GM12878 (cell line): ENCODE measurements at regions not wholly inside any gene's neighbourhood (a gene's known extent, or its start where the extent isn't known, plus 50 kb on each side); places are given as distances from the start of the nearest gene placed in this dataset.

Experiments
- ATAC-seq: fragments of 200-7000 bp; cut with Tn5 transposase; 3 replicates; pipeline ENCODE4 v1.9.1; 2020; ENCODE audit warnings: mild to moderate bottlenecking, moderate library complexity
- BruUV-seq: library from RNA; stranded (reverse); fragments of 400-500 nt; replicated peaks from 2 replicates; lab custom pipeline; 2021; lab: Mats Ljungman, UMichigan
- CTCF ChIA-PET: fragments of 300-600 bp; sonication (Branson Sonifier 250); formaldehyde crosslinking; extraction: SDS; loops from one replicate; lab custom pipeline; 2021; ENCODE audit warnings: inconsistent platforms; lab: Yijun Ruan, JAX
- POLR2A ChIA-PET: fragments of 350-600 bp; formaldehyde crosslinking; extraction: SDS; loops from one replicate; lab custom pipeline; 2021; ENCODE audit warnings: inconsistent platforms; lab: Charles Lee
- RAD21 ChIA-PET: fragments of 300-600 bp; sonication (Branson Sonifier 250); formaldehyde crosslinking; loops from one replicate; lab custom pipeline; 2023; ENCODE audit warnings: antibody characterized with exemption; ENCODE audit not compliant: unreplicated experiment; lab: Charles Lee
- SMC1A ChIA-PET: fragments of 300-600 bp; sonication (Branson Sonifier 250); formaldehyde crosslinking; loops from one replicate; lab custom pipeline; 2023; ENCODE audit not compliant: unreplicated experiment, uncharacterized antibody; lab: Charles Lee
- DNase-seq: peaks from one replicate; pipeline ENCODE4 v3.0.0-alpha.2; 2011; ENCODE audit warnings: low read depth, low spot score
- FAIRE-seq: peaks from 3 replicates; lab custom pipeline; 2011; peaks lifted over from hg19 to GRCh38; lab: Jason Lieb, UNC
- H2AFZ ChIP-seq: 2 replicates; pipeline ENCODE4 v1.6.0; 2011; ENCODE audit warnings: low read depth, low read length, control low read depth; ENCODE audit not compliant: control insufficient read depth
- H3K27ac ChIP-seq: 2 replicates; pipeline ENCODE4 v1.5.1; 2011; ENCODE audit warnings: control low read depth; ENCODE audit not compliant: control insufficient read depth, insufficient read depth
- H3K27me3 ChIP-seq, 2 experiments: replicated peaks in 1 of 2; 2 replicates each; pipeline versions ENCODE4 v1.6.0 to v1.6.1; 2011; ENCODE audit warnings: low read length in 1 of 2; ENCODE audit not compliant: control insufficient read depth in 2 of 2, insufficient read depth in 2 of 2
- H3K36me3 ChIP-seq, 2 experiments: 2 replicates each; pipeline ENCODE4 v1.5.1; 2011; ENCODE audit warnings: low read length in 1 of 2; ENCODE audit not compliant: control insufficient read depth in 2 of 2, insufficient read depth in 2 of 2
- H3K4me1 ChIP-seq: 2 replicates; pipeline ENCODE4 v1.6.1; 2011; ENCODE audit warnings: mild to moderate bottlenecking, low read length, moderate library complexity, mixed read lengths; ENCODE audit not compliant: control insufficient read depth, insufficient read depth
- H3K4me2 ChIP-seq: 2 replicates; pipeline ENCODE4 v1.6.0; 2011; ENCODE audit warnings: control low read depth; ENCODE audit not compliant: control insufficient read depth, insufficient read depth
- H3K4me3 ChIP-seq: fragments of 200-600 bp; sonication (generic); 2 replicates; pipeline ENCODE4 v1.5.1; 2016
- H3K79me2 ChIP-seq: 2 replicates; pipeline ENCODE4 v1.6.0; 2011; ENCODE audit warnings: low read length; ENCODE audit not compliant: control insufficient read depth, insufficient read depth
- H3K9ac ChIP-seq: 2 replicates; pipeline ENCODE4 v1.8.0; 2011; ENCODE audit warnings: low read length, control low read depth, mixed read lengths; ENCODE audit not compliant: control insufficient read depth, insufficient read depth
- H3K9me3 ChIP-seq: replicated peaks from 3 replicates; pipeline ENCODE4 v1.5.1; 2011; ENCODE audit warnings: mild to moderate bottlenecking, low read length; ENCODE audit not compliant: control insufficient read depth, insufficient read depth
- H4K20me1 ChIP-seq: 2 replicates; pipeline ENCODE4 v1.6.0; 2011; ENCODE audit not compliant: control insufficient read depth, insufficient read depth
- ATF2 ChIP-seq: IDR thresholded peaks from 2 replicates; pipeline ENCODE4 v1.6.1; 2012; ENCODE audit warnings: low read length, inconsistent platforms
- ATF7 ChIP-seq: fragments of 450-650 bp; IDR thresholded peaks from 2 replicates; pipeline ENCODE4 v1.6.1; 2016; ENCODE audit warnings: low read depth, mild to moderate bottlenecking
- CBFB ChIP-seq: IDR thresholded peaks from 2 replicates; pipeline ENCODE4 v1.6.1; 2016; ENCODE audit warnings: antibody characterized with exemption, low read depth
- CBX3 ChIP-seq: fragments of 200-600 bp; sonication (generic); IDR thresholded peaks from 2 replicates; pipeline ENCODE4 v1.6.1; 2016; ENCODE audit warnings: low read depth, borderline replicate concordance
- CEBPB ChIP-seq, 2 experiments: fragments of 150-350 bp in 1 of 2; IDR thresholded peaks; 2 replicates each; pipeline ENCODE4 v1.6.1; 2012 to 2014; ENCODE audit warnings: low read depth in 2 of 2, low read length in 2 of 2, borderline replicate concordance in 1 of 2, inconsistent platforms in 1 of 2
- EED ChIP-seq: sonication (generic); IDR thresholded peaks from 2 replicates; pipeline ENCODE4 v1.6.1; 2016; ENCODE audit warnings: antibody characterized with exemption, low read depth
- FOXM1 ChIP-seq: IDR thresholded peaks from 2 replicates; pipeline ENCODE4 v1.6.1; 2012; ENCODE audit warnings: low read depth, mild to moderate bottlenecking, inconsistent platforms, low read length, moderate library complexity
- HDAC2 ChIP-seq: fragments of 200-600 bp; sonication (generic); IDR thresholded peaks from 2 replicates; pipeline ENCODE4 v1.6.1; 2017
- MTA2 ChIP-seq: fragments of 450-650 bp; IDR thresholded peaks from 2 replicates; pipeline ENCODE4 v1.6.1; 2016; ENCODE audit warnings: low read depth, mild to moderate bottlenecking, moderate library complexity
- SKIL ChIP-seq: fragments of 450-650 bp; IDR thresholded peaks from 2 replicates; pipeline ENCODE4 v1.6.1; 2017; ENCODE audit warnings: mild to moderate bottlenecking, low read depth, inconsistent platforms; ENCODE audit not compliant: poor library complexity, severe bottlenecking
- SMARCA5 ChIP-seq: fragments of 450-650 bp; IDR thresholded peaks from 2 replicates; pipeline ENCODE4 v1.6.1; 2017; ENCODE audit warnings: mild to moderate bottlenecking
- USF1 ChIP-seq: IDR thresholded peaks from 2 replicates; pipeline ENCODE4 v1.6.1; 2011; ENCODE audit warnings: borderline replicate concordance, low read depth, mild to moderate bottlenecking, moderate library complexity, mixed read lengths, low read length; ENCODE audit not compliant: insufficient read depth; ENCODE audit errors: extremely low read length
- ZNF24 ChIP-seq: fragments of 450-650 bp; IDR thresholded peaks from 2 replicates; pipeline ENCODE4 v1.6.1; 2017; ENCODE audit warnings: antibody characterized with exemption, mild to moderate bottlenecking
- ZNF622 ChIP-seq: fragments of 450-650 bp; IDR thresholded peaks from 2 replicates; pipeline ENCODE4 v1.6.1; 2017; ENCODE audit warnings: mild to moderate bottlenecking, inconsistent platforms
- WGBS: methylation state at CpG from one replicate; pipeline ENCODE4 v1.1.6; 2016; ENCODE audit warnings: low lambda C conversion rate; ENCODE audit not compliant: insufficient replicate concordance, insufficient coverage; ENCODE audit errors: missing lambda C conversion rate; 5-methylcytosine and 5-hydroxymethylcytosine counted together
- in situ Hi-C: fragments of 300-500 bp; cut with MboI; formaldehyde crosslinking; loops from 9 replicates; pipeline ENCODE4 v1.14.3; 2018; ENCODE audit warnings: mixed read lengths
- intact Hi-C: fragments of 100-400 bp; cut with micrococcal nuclease; formaldehyde crosslinking; loops from one replicate; pipeline ENCODE4 v1.14.2; 2022; ENCODE audit not compliant: unreplicated experiment
- TF ChIP-seq, protein P1 (sequence below): IDR thresholded peaks from 2 replicates; pipeline ENCODE4 v1.6.1; 2012; ENCODE audit warnings: low read depth, low read length, improper control_type of control experiment

DNA sequence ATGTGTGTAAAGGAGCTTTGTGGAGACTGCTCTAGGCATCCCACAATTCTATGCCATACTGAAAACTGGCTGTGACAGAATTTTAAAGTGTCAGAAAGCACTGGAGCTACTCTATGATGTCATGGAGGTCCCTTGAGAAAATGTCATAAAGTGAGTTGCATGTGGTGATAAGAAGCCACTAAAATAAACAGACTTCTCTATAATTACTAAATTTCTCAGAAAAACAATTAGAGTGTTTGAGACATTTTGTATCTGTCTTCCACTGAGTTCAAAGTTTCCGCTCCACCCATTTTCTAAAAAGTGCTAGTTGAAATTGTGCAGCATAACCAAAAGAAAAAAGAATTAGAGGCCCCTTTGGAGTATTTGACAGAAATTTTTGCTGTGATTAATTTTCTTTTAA, 603.9 kb downstream of the KCNJ2 start:
- Histone ChIP-seq H3K4me1 (no peaks in the 10 kb centered on the region), H3K27ac (no peak overlapping the region), H3K27me3 (no peaks in the 10 kb centered on the region), H3K9me3 (no peaks in the 10 kb centered on the region), H3K4me2 (no peak overlapping the region), H3K9ac (no peak overlapping the region), H2AFZ (no peak overlapping the region), H4K20me1 (no peaks in the 10 kb centered on the region), H3K36me3 (no peaks in the 10 kb centered on the region), H3K4me3 (no peak overlapping the region), H3K79me2 (no peaks in the 10 kb centered on the region)
- no TSS peak for BruUV-seq
- ChIA-PET SMC1A (no interaction called here), CTCF (interaction anchor here (0.6 kb wide), 1 partner anchor 1182 kb away, joined by 3 read pairs; no protein-coding TSS in a partner anchor), RAD21 (no interaction called here), POLR2A (no interaction called here)
- intact Hi-C loops (loop anchor here (10.0 kb wide), 1 partner anchor 62 kb away; no protein-coding TSS in a partner anchor), in situ Hi-C loops (loop anchor here (25.0 kb wide), 1 partner anchor 1614 kb away; no protein-coding TSS in a partner anchor)
- DNase-seq (no peak), FAIRE-seq (no peak), ATAC-seq (no peak)
- TF ChIP-seq USF1 (no peak), FOXM1 (no peak), SKIL (no peak), CEBPB (IDR thresholded peaks at IDR 0.05; ENCODE audit: borderline replicate concordance in 1 of 2, low read depth in 2 of 2, low read length in 2 of 2) (no peak), CBX3 (no peak), HDAC2 (no peak), ATF2 (no peak), CBFB (no peak), ATF7 (no peak), EED (no peak), SMARCA5 (no peak), ZNF24 (no peak), ZNF622 (no peak), MTA2 (no peak)
- TF ChIP-seq, protein P1, sequence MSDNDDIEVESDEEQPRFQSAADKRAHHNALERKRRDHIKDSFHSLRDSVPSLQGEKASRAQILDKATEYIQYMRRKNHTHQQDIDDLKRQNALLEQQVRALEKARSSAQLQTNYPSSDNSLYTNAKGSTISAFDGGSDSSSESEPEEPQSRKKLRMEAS, result no peak
- WGBS, result 47% methylated on average over 1 of the region's 1 CpG
